GM12865 (cell line): ENCODE measurements at regions not wholly inside any gene's neighbourhood (a gene's known extent, or its start where the extent isn't known, plus 50 kb on each side); places are given as distances from the start of the nearest gene placed in this dataset.

ENCODE experiments used
- DNase-seq: peaks from one replicate; pipeline ENCODE4 v3.0.0; 2010; ENCODE audit warnings: low read depth
- H3K4me3 ChIP-seq: 2 replicates; pipeline ENCODE4 v1.5.1; 2011; ENCODE audit warnings: mild to moderate bottlenecking, low read depth, low read length, control low read depth
- CTCF ChIP-seq: IDR thresholded peaks from 2 replicates; pipeline ENCODE4 v1.5.1; 2011; ENCODE audit warnings: low read length, control low read depth, low read depth, inconsistent platforms; ENCODE audit not compliant: insufficient read depth; ENCODE audit errors: missing control alignments

GRCh38 chr4:155616117-155616516 lies 50.5 kb upstream of the GUCY1A1 start:
- TF ChIP-seq CTCF: no peak
- no peak for DNase-seq
- H3K4me3 ChIP-seq: no peak overlapping the region

- H3K4me3 ChIP-seq: no peak overlapping the region
- peak; percentile 18 for DNase-seq
- TF ChIP-seq CTCF: no peak
Observed at GRCh38 chr4:155615081-155615887, 51.4 kb upstream of the GUCY1A1 start.

- DNase-seq: no peak
- no peak overlapping the region for H3K4me3 ChIP-seq
- TF ChIP-seq CTCF: no peak
Observed at GRCh38 chr4:155614111-155614762, 52.4 kb upstream of the GUCY1A1 start.

GRCh38 chr4:155612074-155612473 lies 54.6 kb upstream of the GUCY1A1 start:
- DNase-seq: no peak
- no peak overlapping the region for H3K4me3 ChIP-seq
- no peak for TF ChIP-seq CTCF

GRCh38 chr4:155611501-155611900 lies 55.1 kb upstream of the GUCY1A1 start:
- DNase-seq: no peak
- no peak overlapping the region for H3K4me3 ChIP-seq
- TF ChIP-seq CTCF: no peak

- no peak for DNase-seq
- H3K4me3 ChIP-seq: no peak overlapping the region
- no peak for TF ChIP-seq CTCF
Observed at GRCh38 chr4:155610143-155610542, 56.5 kb upstream of the GUCY1A1 start.
